GM12878 (cell line): ENCODE measurements at regions not wholly inside any gene's neighbourhood (a gene's known extent, or its start where the extent isn't known, plus 50 kb on each side); places are given as distances from the start of the nearest gene placed in this dataset.

ENCODE experiments used
- ATF2 ChIP-seq: IDR thresholded peaks from 2 replicates; pipeline ENCODE4 v1.6.1; 2012; ENCODE audit warnings: low read length, inconsistent platforms
- CREM ChIP-seq: IDR thresholded peaks from 2 replicates; pipeline ENCODE4 v1.6.1; 2014; ENCODE audit warnings: antibody characterized with exemption, low read depth
- FOXM1 ChIP-seq: IDR thresholded peaks from 2 replicates; pipeline ENCODE4 v1.6.1; 2012; ENCODE audit warnings: low read depth, mild to moderate bottlenecking, inconsistent platforms, low read length, moderate library complexity
- POLR2AphosphoS5 ChIP-seq: IDR thresholded peaks from 2 replicates; pipeline ENCODE4 v1.6.1; 2011; ENCODE audit warnings: mild to moderate bottlenecking, low read length, inconsistent platforms
- RAD51 ChIP-seq: fragments of 450-650 bp; IDR thresholded peaks from 2 replicates; pipeline ENCODE4 v1.6.1; 2016; ENCODE audit warnings: moderate library complexity, mild to moderate bottlenecking, inconsistent platforms
- SP1 ChIP-seq: IDR thresholded peaks from one replicate; pipeline ENCODE4 v1.6.1; 2011; ENCODE audit warnings: low read depth, low read length
- SPI1 ChIP-seq: IDR thresholded peaks from 2 replicates; pipeline ENCODE4 v1.6.1; 2011; ENCODE audit warnings: low read depth, mild to moderate bottlenecking, low read length, moderate library complexity, borderline replicate concordance; ENCODE audit not compliant: insufficient read depth
- ZBTB33 ChIP-seq: fragments of 450-650 bp; IDR thresholded peaks from 2 replicates; pipeline ENCODE4 v1.6.1; 2017; ENCODE audit warnings: mild to moderate bottlenecking

- TF ChIP-seq FOXM1 (no peak), POLR2AphosphoS5 (no peak), CREM (no peak), ZBTB33 (no peak), SPI1 (no peak), ATF2 (no peak), RAD51 (no peak), SP1 (no peak)
These were observed 68.0 kb upstream of the ALDH1A1 start for GRCh38 chr9:73020877-73021276.
